GM12872 (cell line): ENCODE measurements at regions not wholly inside any gene's neighbourhood (a gene's known extent, or its start where the extent isn't known, plus 50 kb on each side); places are given as distances from the start of the nearest gene placed in this dataset.

Source experiments
- TF ChIP-seq, protein P1 (sequence below): IDR thresholded peaks from 3 replicates; pipeline ENCODE4 v1.5.1; 2011; ENCODE audit warnings: low read depth, mild to moderate bottlenecking, low read length, moderate library complexity; ENCODE audit not compliant: insufficient read depth

GRCh38 chr6:148231572-148231971 is 111.1 kb upstream of the SASH1 start:
- TF ChIP-seq, protein P1, sequence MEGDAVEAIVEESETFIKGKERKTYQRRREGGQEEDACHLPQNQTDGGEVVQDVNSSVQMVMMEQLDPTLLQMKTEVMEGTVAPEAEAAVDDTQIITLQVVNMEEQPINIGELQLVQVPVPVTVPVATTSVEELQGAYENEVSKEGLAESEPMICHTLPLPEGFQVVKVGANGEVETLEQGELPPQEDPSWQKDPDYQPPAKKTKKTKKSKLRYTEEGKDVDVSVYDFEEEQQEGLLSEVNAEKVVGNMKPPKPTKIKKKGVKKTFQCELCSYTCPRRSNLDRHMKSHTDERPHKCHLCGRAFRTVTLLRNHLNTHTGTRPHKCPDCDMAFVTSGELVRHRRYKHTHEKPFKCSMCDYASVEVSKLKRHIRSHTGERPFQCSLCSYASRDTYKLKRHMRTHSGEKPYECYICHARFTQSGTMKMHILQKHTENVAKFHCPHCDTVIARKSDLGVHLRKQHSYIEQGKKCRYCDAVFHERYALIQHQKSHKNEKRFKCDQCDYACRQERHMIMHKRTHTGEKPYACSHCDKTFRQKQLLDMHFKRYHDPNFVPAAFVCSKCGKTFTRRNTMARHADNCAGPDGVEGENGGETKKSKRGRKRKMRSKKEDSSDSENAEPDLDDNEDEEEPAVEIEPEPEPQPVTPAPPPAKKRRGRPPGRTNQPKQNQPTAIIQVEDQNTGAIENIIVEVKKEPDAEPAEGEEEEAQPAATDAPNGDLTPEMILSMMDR = no peak

- TF ChIP-seq, protein P1 = no peak
These were observed 107.2 kb upstream of the SASH1 start for GRCh38 chr6:148235446-148235845.

GRCh38 chr6:148238713-148239112 is 103.9 kb upstream of the SASH1 start:
- TF ChIP-seq, protein P1 = no peak

GRCh38 chr6:148239215-148239614 is 103.4 kb upstream of the SASH1 start:
- TF ChIP-seq, protein P1 = no peak

DNA sequence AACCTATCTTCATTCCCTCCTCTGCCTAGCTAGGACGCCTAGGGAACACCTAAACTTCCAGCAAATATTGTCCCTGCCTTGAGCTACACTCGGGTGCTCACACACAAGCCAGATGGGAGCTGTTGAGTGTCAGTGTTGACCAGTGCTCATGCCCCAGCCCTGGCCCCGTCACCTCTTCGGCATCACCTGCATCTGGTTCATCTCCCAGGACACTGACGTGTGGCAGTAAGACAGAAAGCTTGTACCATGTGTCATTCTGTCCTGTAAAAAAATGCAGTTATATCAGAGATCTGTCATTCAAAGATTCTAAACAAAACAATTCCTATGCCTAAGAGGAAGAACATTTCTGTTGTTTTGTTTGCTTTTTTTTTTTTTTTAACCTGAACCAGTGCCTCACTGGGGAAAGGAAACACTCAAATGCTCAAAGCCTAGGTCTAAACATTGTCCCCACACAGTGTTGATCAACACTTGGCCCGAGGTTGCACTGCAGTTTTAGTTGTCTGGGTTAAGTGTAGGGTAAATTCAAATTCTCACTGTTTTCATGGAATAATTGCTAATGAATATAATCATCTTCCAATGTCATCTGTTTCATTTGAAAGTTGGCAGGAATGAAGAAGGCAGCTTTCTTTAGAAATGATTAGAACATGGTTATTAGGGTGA is 102.7 kb upstream of the SASH1 start:
- TF ChIP-seq, protein P1 = no peak

DNA sequence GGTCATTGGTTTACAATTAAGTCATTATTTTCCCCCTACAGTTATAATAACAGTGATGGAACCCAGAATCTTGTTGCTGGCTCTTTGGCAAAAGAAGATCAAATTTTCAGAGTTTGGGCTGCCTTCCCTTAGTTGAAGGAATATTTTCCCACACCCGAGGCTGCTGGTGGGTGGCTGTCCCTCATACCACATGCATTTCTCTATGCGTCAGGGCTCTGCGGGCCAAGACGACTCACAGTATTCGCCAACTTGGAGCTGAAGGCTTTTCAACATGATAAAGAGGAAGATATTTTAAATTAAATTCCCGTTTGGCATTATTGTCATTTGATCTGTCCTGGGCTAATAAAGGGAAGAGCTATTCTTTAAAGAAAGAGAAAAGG is 102.2 kb upstream of the SASH1 start:
- TF ChIP-seq, protein P1 = no peak

GRCh38 chr6:148240861-148241477 is 101.7 kb upstream of the SASH1 start:
- TF ChIP-seq, protein P1 = no peak
